Vagina (tissue), 2 donors: ENCODE measurements at regions not wholly inside any gene's neighbourhood (a gene's known extent, or its start where the extent isn't known, plus 50 kb on each side); places are given as distances from the start of the nearest gene placed in this dataset.
A peak's percentile ranks its signal among the peaks of the same experiment; 100 is the strongest.

Experiments used
- DNase-seq, 2 donors: peaks; one replicate each; pipeline ENCODE4 v3.0.0-alpha.2; 2017; ENCODE audit errors: extremely low spot score in 2 of 2
- H3K27ac ChIP-seq: fragments of 200-600 bp; sonication (generic); one replicate; pipeline ENCODE4 v1.5.1; 2019
- H3K27me3 ChIP-seq: fragments of 200-600 bp; sonication (generic); one replicate; pipeline ENCODE4 v1.5.1; 2019
- H3K36me3 ChIP-seq, 2 donors: fragments of 200-600 bp; sonication (generic); one replicate each; pipeline ENCODE4 v1.5.1; 2017 to 2019
- H3K4me1 ChIP-seq: fragments of 200-600 bp; sonication (generic); one replicate; pipeline ENCODE4 v1.5.1; 2019
- H3K4me3 ChIP-seq, 2 donors: fragments of 200-600 bp; sonication (generic); 1 replicate in 1 of 2; 2 replicates in 1 of 2; pipeline ENCODE4 v1.5.1; 2016 to 2019
- H3K9me3 ChIP-seq: fragments of 200-600 bp; sonication (generic); one replicate; pipeline ENCODE4 v1.5.1; 2019
- POLR2A ChIP-seq, 2 donors: fragments of 450-650 bp; IDR thresholded peaks; one replicate each; pipeline ENCODE4 v1.6.1; 2017; ENCODE audit warnings: antibody characterized with exemption in 2 of 2, mild to moderate bottlenecking in 2 of 2, moderate library complexity in 2 of 2
- POLR2AphosphoS5 ChIP-seq, 2 donors: sonication (generic); formaldehyde crosslinking; IDR thresholded peaks; one replicate each; pipeline ENCODE4 v1.9.0; 2017; ENCODE audit warnings: antibody characterized with exemption in 2 of 2, mild to moderate bottlenecking in 2 of 2, low read depth in 1 of 2; ENCODE audit not compliant: insufficient read depth in 1 of 2
- intact Hi-C: fragments of 100-400 bp; cut with DNase I; formaldehyde crosslinking; loops from one replicate; pipeline ENCODE4 v1.15.1; 2023
- TF ChIP-seq, protein P1 (sequence below), 3 experiments: fragments of 450-650 bp in 2 of 3; fragments of 200-600 bp in 1 of 3; sonication (generic) in 1 of 3; IDR thresholded peaks; one replicate each; pipeline ENCODE4 v1.5.1; 2017 to 2019; ENCODE audit warnings: antibody characterized with exemption in 3 of 3, mild to moderate bottlenecking in 2 of 3, moderate library complexity in 2 of 3

DNA sequence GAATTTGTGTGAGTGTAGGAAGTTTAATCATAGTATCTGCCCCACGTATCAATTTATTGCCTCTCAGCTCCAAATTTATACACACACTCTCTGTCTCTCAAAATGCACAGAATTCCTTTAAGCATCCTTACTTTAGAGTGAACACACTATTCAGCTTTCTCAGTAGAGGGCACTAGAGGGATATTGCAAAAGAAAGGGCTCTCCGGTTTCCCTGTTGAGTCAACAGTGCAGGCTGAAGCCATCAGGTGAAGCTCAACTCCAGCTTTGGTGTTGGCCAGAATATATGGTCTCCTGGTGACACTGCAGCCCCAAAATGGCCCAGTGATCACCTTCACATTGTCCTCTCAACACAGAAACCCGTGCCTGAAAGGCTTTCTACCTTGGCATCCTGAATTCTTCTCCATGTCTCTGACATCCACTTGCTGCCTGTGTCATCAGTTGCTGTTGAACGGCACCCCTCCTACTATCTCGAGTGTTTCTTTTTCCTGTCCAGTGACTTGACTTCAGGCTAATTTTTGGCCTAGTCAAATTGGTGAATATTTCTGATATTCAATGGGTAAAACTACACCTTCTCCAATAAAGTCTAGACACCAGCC, 670.5 kb downstream of the GABRG1 start:
- Histone ChIP-seq H3K4me3 (no peak overlapping the region), H3K4me1 (no peaks in the 10 kb centered on the region), H3K27me3 (no peaks in the 10 kb centered on the region), H3K36me3 (no peaks in the 10 kb centered on the region), H3K9me3 (no peaks in the 10 kb centered on the region), H3K27ac (no peak overlapping the region)
- no peak for TF ChIP-seq POLR2A (IDR thresholded peaks at IDR 0.05)
- TF ChIP-seq POLR2AphosphoS5 (IDR thresholded peaks at IDR 0.05; ENCODE audit: insufficient read depth in 1 of 2, low read depth in 1 of 2), result no peak
- TF ChIP-seq, protein P1, sequence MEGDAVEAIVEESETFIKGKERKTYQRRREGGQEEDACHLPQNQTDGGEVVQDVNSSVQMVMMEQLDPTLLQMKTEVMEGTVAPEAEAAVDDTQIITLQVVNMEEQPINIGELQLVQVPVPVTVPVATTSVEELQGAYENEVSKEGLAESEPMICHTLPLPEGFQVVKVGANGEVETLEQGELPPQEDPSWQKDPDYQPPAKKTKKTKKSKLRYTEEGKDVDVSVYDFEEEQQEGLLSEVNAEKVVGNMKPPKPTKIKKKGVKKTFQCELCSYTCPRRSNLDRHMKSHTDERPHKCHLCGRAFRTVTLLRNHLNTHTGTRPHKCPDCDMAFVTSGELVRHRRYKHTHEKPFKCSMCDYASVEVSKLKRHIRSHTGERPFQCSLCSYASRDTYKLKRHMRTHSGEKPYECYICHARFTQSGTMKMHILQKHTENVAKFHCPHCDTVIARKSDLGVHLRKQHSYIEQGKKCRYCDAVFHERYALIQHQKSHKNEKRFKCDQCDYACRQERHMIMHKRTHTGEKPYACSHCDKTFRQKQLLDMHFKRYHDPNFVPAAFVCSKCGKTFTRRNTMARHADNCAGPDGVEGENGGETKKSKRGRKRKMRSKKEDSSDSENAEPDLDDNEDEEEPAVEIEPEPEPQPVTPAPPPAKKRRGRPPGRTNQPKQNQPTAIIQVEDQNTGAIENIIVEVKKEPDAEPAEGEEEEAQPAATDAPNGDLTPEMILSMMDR (IDR thresholded peaks at IDR 0.05), result no peak
- DNase-seq, result no peak
- intact Hi-C loops, result no loop called here

DNA sequence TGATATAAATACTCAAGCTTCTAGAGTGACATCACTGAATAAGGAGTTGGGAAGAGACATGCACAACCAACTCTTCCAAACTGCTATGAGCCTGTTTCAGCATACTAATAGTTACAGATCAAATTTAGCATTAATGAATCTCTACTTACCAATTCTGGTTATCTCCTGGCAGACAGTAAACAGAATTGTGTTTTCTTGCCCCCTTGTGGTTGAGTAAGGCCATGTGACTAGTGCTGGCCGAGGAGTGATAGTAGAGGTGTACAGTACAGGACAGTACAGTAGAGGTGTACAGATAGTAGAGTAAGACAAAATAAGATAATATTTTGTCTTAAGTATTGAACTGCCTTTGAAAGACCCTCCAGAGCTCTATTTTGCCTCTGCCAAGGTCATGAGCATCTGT, 681.4 kb downstream of the GABRG1 start:
- intact Hi-C loops, result no loop called here
- no peak for DNase-seq

GRCh38 chr4:45438047-45438446, 685.8 kb downstream of the GABRG1 start:
- Histone ChIP-seq H3K27me3 (no peaks in the 10 kb centered on the region), H3K4me3 (no peak overlapping the region), H3K4me1 (no peaks in the 10 kb centered on the region), H3K36me3 (no peaks in the 10 kb centered on the region), H3K9me3 (no peaks in the 10 kb centered on the region), H3K27ac (no peak overlapping the region)
- no peak for TF ChIP-seq POLR2A (IDR thresholded peaks at IDR 0.05)
- TF ChIP-seq POLR2AphosphoS5 (IDR thresholded peaks at IDR 0.05; ENCODE audit: insufficient read depth in 1 of 2, low read depth in 1 of 2), result no peak
- TF ChIP-seq, protein P1 (IDR thresholded peaks at IDR 0.05), result no peak
- DNase-seq, result no peak
- intact Hi-C loops, result no loop called here

More for the DNA sequence above, 681.4 kb downstream of the GABRG1 start:
- H3K4me3 ChIP-seq, result no peak overlapping the region
- TF ChIP-seq, protein P1 (IDR thresholded peaks at IDR 0.05), result peak in 1 of 3 experiments; percentile 5
- TF ChIP-seq POLR2AphosphoS5 (IDR thresholded peaks at IDR 0.05; ENCODE audit: insufficient read depth in 1 of 2, low read depth in 1 of 2), result no peak
- H3K27me3 ChIP-seq, result no peaks in the 10 kb centered on the region
- H3K9me3 ChIP-seq, result no peaks in the 10 kb centered on the region
- H3K4me1 ChIP-seq, result no peaks in the 10 kb centered on the region
- no peaks in the 10 kb centered on the region for H3K36me3 ChIP-seq
- no peak overlapping the region for H3K27ac ChIP-seq

- Histone ChIP-seq H3K4me3 (no peak overlapping the region), H3K4me1 (no peaks in the 10 kb centered on the region), H3K9me3 (no peaks in the 10 kb centered on the region), H3K27ac (no peak overlapping the region), H3K27me3 (no peaks in the 10 kb centered on the region), H3K36me3 (no peaks in the 10 kb centered on the region)
- no peak for DNase-seq
- TF ChIP-seq POLR2A (IDR thresholded peaks at IDR 0.05) (no peak), POLR2AphosphoS5 (IDR thresholded peaks at IDR 0.05; ENCODE audit: insufficient read depth in 1 of 2, low read depth in 1 of 2) (no peak)
- TF ChIP-seq, protein P1 (IDR thresholded peaks at IDR 0.05), result no peak
- intact Hi-C loops, result no loop called here
Measured at GRCh38 chr4:45437381-45437780, 686.5 kb downstream of the GABRG1 start.

DNA sequence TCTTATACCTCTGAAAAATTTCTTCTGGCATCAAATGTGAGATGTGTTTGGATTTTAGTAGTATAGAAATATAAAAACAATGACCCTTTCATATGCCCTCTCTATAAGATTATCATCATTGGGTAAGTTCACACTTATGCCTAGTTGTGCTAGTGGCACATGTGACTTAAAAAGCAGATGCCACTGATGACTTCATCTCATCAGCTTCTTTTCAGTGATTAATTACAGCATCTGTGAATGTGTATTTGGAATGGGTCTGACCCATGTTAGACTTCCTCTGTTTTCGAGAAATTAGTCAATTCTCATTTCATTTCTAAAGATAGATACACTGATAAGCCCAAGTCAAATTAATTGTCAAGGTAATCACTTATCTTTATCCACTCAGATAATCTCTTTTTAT, 698.7 kb downstream of the GABRG1 start:
- no peak overlapping the region for H3K27ac ChIP-seq
- TF ChIP-seq, protein P1 (IDR thresholded peaks at IDR 0.05), result no peak
- TF ChIP-seq POLR2A (IDR thresholded peaks at IDR 0.05), result no peak
- TF ChIP-seq POLR2AphosphoS5 (IDR thresholded peaks at IDR 0.05; ENCODE audit: insufficient read depth in 1 of 2, low read depth in 1 of 2), result no peak
- H3K4me1 ChIP-seq, result no peaks in the 10 kb centered on the region
- intact Hi-C loops, result no loop called here
- no peak overlapping the region for H3K4me3 ChIP-seq
- no peaks in the 10 kb centered on the region for H3K9me3 ChIP-seq
- H3K36me3 ChIP-seq, result no peaks in the 10 kb centered on the region
- no peak for DNase-seq
- H3K27me3 ChIP-seq, result no peaks in the 10 kb centered on the region
